ENCODE measurements at regions not wholly inside any gene's neighbourhood (a gene's known extent, or its start where the extent isn't known, plus 50 kb on each side); places are given as distances from the start of the nearest gene placed in this dataset.

GRCh38 chr5:167800427-167800826 lies 491.0 kb upstream of the WWC1 start:
- DNase-seq (ENCODE audit: extremely low read depth, low read depth): no peak
- TF ChIP-seq CTCF (IDR thresholded peaks at IDR 0.05; ENCODE audit: low read depth, low read length, missing control alignments): no peak
- H3K4me3 ChIP-seq (replicated peaks; ENCODE audit: low read depth, low read length): no peak overlapping the region

- DNase-seq (ENCODE audit: extremely low read depth, low read depth): no peak
- H3K4me3 ChIP-seq (replicated peaks; ENCODE audit: low read depth, low read length): no peak overlapping the region
- no peak for TF ChIP-seq CTCF (IDR thresholded peaks at IDR 0.05; ENCODE audit: low read depth, low read length, missing control alignments)
Measured at GRCh38 chr5:167801999-167802398, 489.4 kb upstream of the WWC1 start.

- no peak for DNase-seq (ENCODE audit: extremely low read depth, low read depth)
- TF ChIP-seq CTCF (IDR thresholded peaks at IDR 0.05; ENCODE audit: low read depth, low read length, missing control alignments): no peak
- no peak overlapping the region for H3K4me3 ChIP-seq (replicated peaks; ENCODE audit: low read depth, low read length)
Measured at GRCh38 chr5:167802755-167803431, 488.6 kb upstream of the WWC1 start.

GRCh38 chr5:167804512-167805220 lies 486.8 kb upstream of the WWC1 start:
- no peak for DNase-seq (ENCODE audit: extremely low read depth, low read depth)
- no peak for TF ChIP-seq CTCF (IDR thresholded peaks at IDR 0.05; ENCODE audit: low read depth, low read length, missing control alignments)
- H3K4me3 ChIP-seq (replicated peaks; ENCODE audit: low read depth, low read length): no peak overlapping the region

GRCh38 chr5:167810573-167810972 lies 480.9 kb upstream of the WWC1 start:
- TF ChIP-seq CTCF (IDR thresholded peaks at IDR 0.05; ENCODE audit: low read depth, low read length, missing control alignments): no peak
- DNase-seq (ENCODE audit: extremely low read depth, low read depth): no peak

GRCh38 chr5:167812871-167813270 lies 478.6 kb upstream of the WWC1 start:
- no peak for TF ChIP-seq CTCF (IDR thresholded peaks at IDR 0.05; ENCODE audit: low read depth, low read length, missing control alignments)
- H3K4me3 ChIP-seq (replicated peaks; ENCODE audit: low read depth, low read length): no peak overlapping the region
- DNase-seq (ENCODE audit: extremely low read depth, low read depth): no peak

More at GRCh38 chr5:167810573-167810972, 480.9 kb upstream of the WWC1 start:
- H3K4me3 ChIP-seq (replicated peaks; ENCODE audit: low read depth, low read length): no peak overlapping the region
